ENCODE measurements at regions not wholly inside any gene's neighbourhood (a gene's known extent, or its start where the extent isn't known, plus 50 kb on each side); places are given as distances from the start of the nearest gene placed in this dataset.

DNA sequence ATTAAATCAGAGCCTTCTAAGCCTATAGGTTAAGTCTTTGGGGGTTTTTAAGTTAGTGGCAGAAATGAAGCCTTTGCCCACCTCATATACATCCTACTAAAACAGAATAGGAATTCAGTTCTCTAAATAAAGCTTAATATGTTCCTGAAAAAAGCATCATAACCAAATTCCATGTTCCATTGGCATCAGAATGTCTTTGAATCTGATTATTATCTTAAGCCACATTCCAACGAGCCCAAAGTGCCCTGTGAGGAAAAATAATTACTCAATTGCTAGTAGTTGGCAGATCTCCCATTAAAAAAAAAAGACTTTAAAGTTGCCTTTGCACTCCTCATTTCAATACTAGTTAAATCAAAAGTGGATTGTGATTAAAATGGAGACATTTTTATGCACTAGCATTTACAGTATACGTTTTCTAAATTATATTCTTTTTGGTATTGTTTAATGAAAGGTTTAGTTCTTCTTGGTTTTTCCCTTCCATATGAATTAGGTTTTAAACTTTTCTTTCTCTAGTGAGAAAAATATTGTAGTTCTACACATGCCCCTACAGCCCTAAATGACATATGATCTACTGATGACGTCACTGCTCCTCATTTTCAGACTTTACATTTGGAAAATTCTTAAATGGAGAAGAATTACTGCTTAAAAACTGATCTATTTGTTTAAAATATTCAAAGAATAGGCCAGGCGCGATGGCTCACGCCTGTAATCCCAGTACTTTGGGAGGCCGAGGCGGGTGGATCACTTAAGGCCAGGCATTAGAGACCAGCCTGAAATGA is 54.3 kb upstream of the CABCOCO1 start:
- TF ChIP-seq EZH2phosphoT487 (conservative IDR thresholded peaks at IDR 0.05; ENCODE audit: low read length) = no peak
- TF ChIP-seq, protein P1, sequence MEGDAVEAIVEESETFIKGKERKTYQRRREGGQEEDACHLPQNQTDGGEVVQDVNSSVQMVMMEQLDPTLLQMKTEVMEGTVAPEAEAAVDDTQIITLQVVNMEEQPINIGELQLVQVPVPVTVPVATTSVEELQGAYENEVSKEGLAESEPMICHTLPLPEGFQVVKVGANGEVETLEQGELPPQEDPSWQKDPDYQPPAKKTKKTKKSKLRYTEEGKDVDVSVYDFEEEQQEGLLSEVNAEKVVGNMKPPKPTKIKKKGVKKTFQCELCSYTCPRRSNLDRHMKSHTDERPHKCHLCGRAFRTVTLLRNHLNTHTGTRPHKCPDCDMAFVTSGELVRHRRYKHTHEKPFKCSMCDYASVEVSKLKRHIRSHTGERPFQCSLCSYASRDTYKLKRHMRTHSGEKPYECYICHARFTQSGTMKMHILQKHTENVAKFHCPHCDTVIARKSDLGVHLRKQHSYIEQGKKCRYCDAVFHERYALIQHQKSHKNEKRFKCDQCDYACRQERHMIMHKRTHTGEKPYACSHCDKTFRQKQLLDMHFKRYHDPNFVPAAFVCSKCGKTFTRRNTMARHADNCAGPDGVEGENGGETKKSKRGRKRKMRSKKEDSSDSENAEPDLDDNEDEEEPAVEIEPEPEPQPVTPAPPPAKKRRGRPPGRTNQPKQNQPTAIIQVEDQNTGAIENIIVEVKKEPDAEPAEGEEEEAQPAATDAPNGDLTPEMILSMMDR (IDR thresholded peaks at IDR 0.05; ENCODE audit: insufficient read depth, low read length, poor library complexity, severe bottlenecking) = no peak
- Histone ChIP-seq H2AFZ (ENCODE audit: low read depth, low read length, severe bottlenecking) (no peak overlapping the region), H3K36me3 (ENCODE audit: low read length) (no peaks in the 10 kb centered on the region), H3K9me3 (ENCODE audit: insufficient read depth, low read length) (no peaks in the 10 kb centered on the region), H3K4me2 (ENCODE audit: low read depth, low read length, poor library complexity, severe bottlenecking) (no peak overlapping the region), H3K9me2 (replicated peaks; ENCODE audit: insufficient read depth, low read length) (no peaks in the 10 kb centered on the region), H3F3A (ENCODE audit: insufficient read depth) (no peaks in the 10 kb centered on the region), H3K4me3 (ENCODE audit: insufficient read depth, low read length, poor library complexity, severe bottlenecking) (no peak overlapping the region), H3K27me3 (ENCODE audit: low read length) (no peaks in the 10 kb centered on the region), H3K9ac (ENCODE audit: low read length) (no peak overlapping the region), H3K79me2 (ENCODE audit: insufficient read depth, low read length) (no peaks in the 10 kb centered on the region), H3K27ac (ENCODE audit: low read depth, low read length) (no peak overlapping the region), H4K20me1 (ENCODE audit: low read depth, low read length) (no peaks in the 10 kb centered on the region)

DNA sequence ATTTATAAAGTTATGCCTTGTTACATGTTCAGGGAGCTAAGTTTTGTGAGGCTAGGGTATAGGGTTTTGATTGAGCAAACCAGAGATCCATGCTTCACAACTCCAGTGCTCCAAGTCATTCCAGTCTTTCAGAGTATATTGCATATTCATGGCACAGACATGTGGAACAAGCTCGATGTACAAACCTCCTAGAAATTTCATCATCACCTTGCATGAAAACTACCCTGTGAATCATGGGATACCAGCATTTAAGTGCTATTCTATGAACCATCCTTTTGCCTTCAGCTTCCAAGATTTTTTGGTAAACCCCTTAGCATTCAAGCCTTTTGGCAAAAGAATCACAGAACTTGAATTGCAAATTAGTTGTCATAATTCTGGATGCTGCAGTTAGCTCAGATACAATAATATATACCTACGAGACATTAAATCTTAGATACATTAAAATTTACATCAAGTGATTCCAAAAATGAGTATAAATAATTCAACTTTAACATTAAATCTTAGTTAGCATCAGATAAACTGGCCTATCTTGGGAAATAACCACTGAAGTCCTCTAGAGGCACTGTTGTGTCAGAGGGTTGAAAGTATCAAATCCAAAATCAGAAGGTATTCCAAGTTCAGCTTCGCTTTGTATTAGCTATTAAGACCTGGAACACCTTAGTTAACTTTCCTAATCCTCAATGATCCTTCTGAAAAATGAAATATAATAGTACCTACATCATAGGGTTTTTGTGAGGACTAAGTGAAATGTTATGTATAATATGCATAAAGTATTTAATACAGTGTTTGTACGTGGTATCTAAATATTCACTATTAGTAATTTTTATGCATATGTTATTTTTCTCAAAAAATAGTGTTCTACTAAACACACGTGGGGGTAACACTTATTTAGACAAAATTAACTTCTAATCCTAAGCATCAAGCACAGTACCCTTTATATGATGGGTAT is 55.5 kb upstream of the CABCOCO1 start:
- Histone ChIP-seq H3K4me2 (ENCODE audit: low read depth, low read length, poor library complexity, severe bottlenecking) (no peak overlapping the region), H3K27ac (ENCODE audit: low read depth, low read length) (no peak overlapping the region), H3K27me3 (ENCODE audit: low read length) (no peaks in the 10 kb centered on the region), H3F3A (ENCODE audit: insufficient read depth) (no peaks in the 10 kb centered on the region), H3K9me2 (replicated peaks; ENCODE audit: insufficient read depth, low read length) (no peaks in the 10 kb centered on the region), H2AFZ (ENCODE audit: low read depth, low read length, severe bottlenecking) (no peak overlapping the region), H3K4me3 (ENCODE audit: insufficient read depth, low read length, poor library complexity, severe bottlenecking) (no peak overlapping the region), H3K36me3 (ENCODE audit: low read length) (no peaks in the 10 kb centered on the region), H4K20me1 (ENCODE audit: low read depth, low read length) (no peaks in the 10 kb centered on the region), H3K9ac (ENCODE audit: low read length) (no peak overlapping the region), H3K9me3 (ENCODE audit: insufficient read depth, low read length) (no peaks in the 10 kb centered on the region), H3K79me2 (ENCODE audit: insufficient read depth, low read length) (no peaks in the 10 kb centered on the region)
- no peak for TF ChIP-seq EZH2phosphoT487 (conservative IDR thresholded peaks at IDR 0.05; ENCODE audit: low read length)
- TF ChIP-seq, protein P1 (IDR thresholded peaks at IDR 0.05; ENCODE audit: insufficient read depth, low read length, poor library complexity, severe bottlenecking) = peak; percentile 45

DNA sequence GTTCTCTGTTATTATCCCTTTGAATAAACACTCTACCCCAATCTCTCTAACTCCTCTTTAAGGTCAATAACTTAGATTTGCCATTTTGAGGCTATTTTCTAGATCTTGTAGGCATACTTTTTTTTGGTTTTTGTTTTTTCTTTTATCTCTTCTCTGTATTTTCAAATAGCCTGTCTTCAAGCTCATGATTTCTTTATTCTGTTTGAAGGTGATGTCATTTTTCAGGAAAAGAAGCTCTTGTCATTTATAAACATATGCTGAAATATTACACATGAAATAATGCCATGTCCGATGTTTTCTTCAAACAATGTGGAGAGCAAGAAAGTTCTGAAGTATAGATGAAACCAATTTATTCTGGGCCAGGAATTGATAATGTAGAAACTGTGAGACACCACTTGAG is 57.5 kb upstream of the CABCOCO1 start:
- Histone ChIP-seq H3K36me3 (ENCODE audit: low read length) (no peaks in the 10 kb centered on the region), H3K4me3 (ENCODE audit: insufficient read depth, low read length, poor library complexity, severe bottlenecking) (no peak overlapping the region), H2AFZ (ENCODE audit: low read depth, low read length, severe bottlenecking) (no peak overlapping the region), H3K9me2 (replicated peaks; ENCODE audit: insufficient read depth, low read length) (no peaks in the 10 kb centered on the region), H4K20me1 (ENCODE audit: low read depth, low read length) (no peaks in the 10 kb centered on the region), H3K4me2 (ENCODE audit: low read depth, low read length, poor library complexity, severe bottlenecking) (no peak overlapping the region), H3F3A (ENCODE audit: insufficient read depth) (no peaks in the 10 kb centered on the region), H3K9ac (ENCODE audit: low read length) (no peak overlapping the region), H3K9me3 (ENCODE audit: insufficient read depth, low read length) (no peaks in the 10 kb centered on the region), H3K79me2 (ENCODE audit: insufficient read depth, low read length) (no peaks in the 10 kb centered on the region), H3K27ac (ENCODE audit: low read depth, low read length) (no peak overlapping the region), H3K27me3 (ENCODE audit: low read length) (no peaks in the 10 kb centered on the region)
- no peak for TF ChIP-seq EZH2phosphoT487 (conservative IDR thresholded peaks at IDR 0.05; ENCODE audit: low read length)
- TF ChIP-seq, protein P1 (IDR thresholded peaks at IDR 0.05; ENCODE audit: insufficient read depth, low read length, poor library complexity, severe bottlenecking) = no peak

Measured in SU-DHL-6 (cell line).